PFSK-1 (cell line): ENCODE measurements at regions not wholly inside any gene's neighbourhood (a gene's known extent, or its start where the extent isn't known, plus 50 kb on each side); places are given as distances from the start of the nearest gene placed in this dataset.
A peak's percentile ranks its signal among the peaks of the same experiment; 100 is the strongest.

Experiments
- FOXP2 ChIP-seq: optimal IDR thresholded peaks from 2 replicates; pipeline ENCODE3; 2011; ENCODE audit warnings: borderline replicate concordance, control low read depth, inconsistent platforms; ENCODE audit not compliant: insufficient read depth; ENCODE audit errors: extremely low read length, extremely low read depth
- POLR2AphosphoS5 ChIP-seq: IDR thresholded peaks from 2 replicates; pipeline ENCODE4 v1.6.1; 2012; ENCODE audit warnings: low read depth, mild to moderate bottlenecking, control low read depth, low read length, moderate library complexity
- REST ChIP-seq, 2 experiments: IDR thresholded peaks; 2 replicates each; pipeline versions ENCODE4 v1.6.1 to v1.8.0; 2011 to 2012; ENCODE audit warnings: low read depth in 2 of 2, low read length in 2 of 2, control low read depth in 1 of 2, inconsistent platforms in 1 of 2, mild to moderate bottlenecking in 1 of 2, moderate library complexity in 1 of 2; ENCODE audit not compliant: insufficient read depth in 1 of 2
- SIN3A ChIP-seq: IDR thresholded peaks from 2 replicates; pipeline ENCODE4 v1.6.1; 2012; ENCODE audit warnings: mild to moderate bottlenecking, low read length, moderate library complexity, borderline replicate concordance; ENCODE audit not compliant: insufficient read depth
- TAF1 ChIP-seq: IDR thresholded peaks from 2 replicates; pipeline ENCODE4 v1.6.1; 2012; ENCODE audit warnings: low read length, control low read depth, borderline replicate concordance; ENCODE audit not compliant: insufficient read depth

GRCh38 chr3:5798809-5799208, 611.3 kb downstream of the EDEM1 start:
- TF ChIP-seq SIN3A (no peak), FOXP2 (no peak), TAF1 (no peak), POLR2AphosphoS5 (no peak)

DNA sequence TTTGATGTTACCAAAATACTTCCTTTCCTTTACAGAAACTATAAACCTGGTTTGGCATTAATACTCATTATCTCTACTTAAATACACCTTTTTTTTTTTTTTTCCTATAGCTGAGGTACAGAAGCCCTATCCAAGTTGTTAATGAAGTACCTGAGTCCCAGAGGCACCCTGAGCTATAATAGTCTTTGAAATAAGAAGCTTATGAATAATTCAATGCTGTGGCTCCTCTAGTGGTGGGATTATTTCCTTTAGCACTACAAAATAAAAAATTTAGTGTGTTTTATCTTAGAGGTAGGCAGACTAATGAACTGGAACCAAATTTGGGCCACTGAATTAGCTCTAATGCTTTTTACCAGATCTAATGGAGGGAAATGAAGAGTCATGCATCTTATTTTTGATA, 611.9 kb downstream of the EDEM1 start:
- TF ChIP-seq FOXP2: no peak
- no peak for TF ChIP-seq SIN3A
- no peak for TF ChIP-seq REST (IDR thresholded peaks at IDR 0.05; ENCODE audit: insufficient read depth in 1 of 2, low read depth in 2 of 2, low read length in 2 of 2)
- no peak for TF ChIP-seq TAF1
- no peak for TF ChIP-seq POLR2AphosphoS5

- TF ChIP-seq REST (IDR thresholded peaks at IDR 0.05; ENCODE audit: insufficient read depth in 1 of 2, low read depth in 2 of 2, low read length in 2 of 2): no peak
- TF ChIP-seq TAF1: no peak
- TF ChIP-seq SIN3A: no peak
Measured at GRCh38 chr3:5800965-5801364, 613.5 kb downstream of the EDEM1 start.

- TF ChIP-seq REST (IDR thresholded peaks at IDR 0.05; ENCODE audit: insufficient read depth in 1 of 2, low read depth in 2 of 2, low read length in 2 of 2) (no peak), TAF1 (no peak), SIN3A (no peak), POLR2AphosphoS5 (no peak), FOXP2 (no peak)
Measured at GRCh38 chr3:5806192-5806591, 618.7 kb downstream of the EDEM1 start.

DNA sequence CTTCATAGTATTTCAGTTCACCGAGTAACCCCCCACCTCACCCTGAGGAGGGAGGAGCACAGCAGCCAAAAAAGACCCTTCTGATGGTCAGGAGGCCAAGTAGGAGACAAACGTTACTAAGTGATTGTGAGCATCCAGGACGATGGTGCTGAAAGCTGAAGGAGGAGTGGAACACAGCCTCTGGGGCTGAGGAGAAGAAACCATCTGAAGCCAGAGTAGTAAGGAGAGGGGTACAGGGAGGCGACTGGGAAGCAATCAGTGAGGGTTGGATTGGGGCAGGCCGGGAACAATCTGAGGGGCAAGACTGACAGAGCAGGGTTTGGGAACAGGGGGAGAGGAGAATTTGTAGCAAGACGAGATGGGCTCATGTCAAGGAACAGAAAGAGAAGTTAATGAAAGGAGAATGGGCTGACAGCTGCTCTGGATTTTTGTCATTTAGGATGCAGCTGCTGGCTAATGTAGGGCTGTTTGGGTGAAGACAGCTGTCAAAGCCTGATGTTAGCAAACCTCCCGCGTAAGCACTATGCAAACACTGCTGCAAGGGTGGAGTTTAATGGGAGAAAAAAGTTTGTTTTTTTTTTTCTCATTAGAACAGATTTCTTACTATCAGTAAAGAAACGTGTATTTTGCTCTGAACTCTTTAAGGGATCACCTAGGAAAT, 622.2 kb downstream of the EDEM1 start:
- TF ChIP-seq SIN3A (no peak), REST (IDR thresholded peaks at IDR 0.05; ENCODE audit: insufficient read depth in 1 of 2, low read depth in 2 of 2, low read length in 2 of 2) (peak in 1 of 2 experiments; percentile 25; a peak in 1 of 4 replicates)
